Lower lobe of right lung (tissue), 2 donors: ENCODE measurements at regions not wholly inside any gene's neighbourhood (a gene's known extent, or its start where the extent isn't known, plus 50 kb on each side); places are given as distances from the start of the nearest gene placed in this dataset.

Experiments
- ATAC-seq, 2 donors: fragments of 200-7000 bp; cut with Tn5 transposase; one replicate each; pipeline ENCODE4 v1.9.1; 2020 to 2022; ENCODE audit warnings: mild to moderate bottlenecking in 2 of 2, moderate library complexity in 2 of 2
- DNase-seq: peaks from one replicate; pipeline ENCODE4 v3.0.0-alpha.2; 2020
- H3K27ac ChIP-seq: fragments of 200-600 bp; one replicate; pipeline ENCODE4 v1.8.0; 2022
- H3K27me3 ChIP-seq: fragments of 200-600 bp; one replicate; pipeline ENCODE4 v1.8.0; 2022; ENCODE audit warnings: low read depth
- H3K36me3 ChIP-seq: fragments of 200-600 bp; one replicate; pipeline ENCODE4 v1.8.0; 2022; ENCODE audit warnings: mild to moderate bottlenecking
- H3K4me1 ChIP-seq: fragments of 200-600 bp; one replicate; pipeline ENCODE4 v1.8.0; 2022
- H3K4me3 ChIP-seq: fragments of 200-600 bp; one replicate; pipeline ENCODE4 v1.8.0; 2022; ENCODE audit warnings: mild to moderate bottlenecking
- H3K9me3 ChIP-seq: fragments of 200-600 bp; one replicate; pipeline ENCODE4 v1.8.0; 2022
- intact Hi-C: fragments of 100-400 bp; cut with DNase I; formaldehyde crosslinking; loops from one replicate; pipeline ENCODE4 v1.11.0; 2022
- TF ChIP-seq, protein P1 (sequence below): fragments of 200-600 bp; IDR thresholded peaks from one replicate; pipeline ENCODE4 v1.8.0; 2022; ENCODE audit warnings: antibody characterized with exemption, mild to moderate bottlenecking
- donor health status: DM: no; HTN: yes; CAD: no; lungs with severe emphysema.

- Histone ChIP-seq H3K36me3 (no peaks in the 10 kb centered on the region), H3K27me3 (no peaks in the 10 kb centered on the region), H3K4me1 (no peaks in the 10 kb centered on the region), H3K27ac (peak overlapping the region; percentile 19), H3K9me3 (no peaks in the 10 kb centered on the region), H3K4me3 (peak overlapping the region; percentile 4)
- no peak for DNase-seq
- intact Hi-C loops = no loop called here
- TF ChIP-seq, protein P1, sequence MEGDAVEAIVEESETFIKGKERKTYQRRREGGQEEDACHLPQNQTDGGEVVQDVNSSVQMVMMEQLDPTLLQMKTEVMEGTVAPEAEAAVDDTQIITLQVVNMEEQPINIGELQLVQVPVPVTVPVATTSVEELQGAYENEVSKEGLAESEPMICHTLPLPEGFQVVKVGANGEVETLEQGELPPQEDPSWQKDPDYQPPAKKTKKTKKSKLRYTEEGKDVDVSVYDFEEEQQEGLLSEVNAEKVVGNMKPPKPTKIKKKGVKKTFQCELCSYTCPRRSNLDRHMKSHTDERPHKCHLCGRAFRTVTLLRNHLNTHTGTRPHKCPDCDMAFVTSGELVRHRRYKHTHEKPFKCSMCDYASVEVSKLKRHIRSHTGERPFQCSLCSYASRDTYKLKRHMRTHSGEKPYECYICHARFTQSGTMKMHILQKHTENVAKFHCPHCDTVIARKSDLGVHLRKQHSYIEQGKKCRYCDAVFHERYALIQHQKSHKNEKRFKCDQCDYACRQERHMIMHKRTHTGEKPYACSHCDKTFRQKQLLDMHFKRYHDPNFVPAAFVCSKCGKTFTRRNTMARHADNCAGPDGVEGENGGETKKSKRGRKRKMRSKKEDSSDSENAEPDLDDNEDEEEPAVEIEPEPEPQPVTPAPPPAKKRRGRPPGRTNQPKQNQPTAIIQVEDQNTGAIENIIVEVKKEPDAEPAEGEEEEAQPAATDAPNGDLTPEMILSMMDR = no peak
- ATAC-seq = peak; percentile 82 to 90
Observed at GRCh38 chr6:8157839-8158238, 55.5 kb upstream of the EEF1E1 start.

- DNase-seq (no peak), ATAC-seq (peak; percentile 45 to 71)
- no peaks in the 10 kb centered on the region for H3K36me3 ChIP-seq
- H3K4me1 ChIP-seq = no peaks in the 10 kb centered on the region
- H3K9me3 ChIP-seq = no peaks in the 10 kb centered on the region
- H3K27me3 ChIP-seq = peaks cover 3% of the 10 kb centered on the region
- TF ChIP-seq, protein P1 = no peak
- H3K27ac ChIP-seq = no peak overlapping the region
- H3K4me3 ChIP-seq = no peak overlapping the region
- intact Hi-C loops = no loop called here
Observed at GRCh38 chr6:8155259-8156012, 53.1 kb upstream of the EEF1E1 start.
